HCT116 (cell line): ENCODE measurements at regions not wholly inside any gene's neighbourhood (a gene's known extent, or its start where the extent isn't known, plus 50 kb on each side); places are given as distances from the start of the nearest gene placed in this dataset.

Experiments
- ATAC-seq: fragments of 200-7000 bp; cut with Tn5 transposase; 2 replicates; pipeline ENCODE4 v1.9.1; 2020; ENCODE audit warnings: mild to moderate bottlenecking, moderate library complexity
- BruUV-seq: library from RNA; stranded (reverse); fragments of 400-500 nt; replicated peaks from 2 replicates; lab custom pipeline; 2021; lab: Mats Ljungman, UMichigan
- CTCF ChIA-PET: fragments of 300-600 bp; sonication (Branson Sonifier 250); formaldehyde crosslinking; loops from one replicate; lab custom pipeline; 2021; ENCODE audit warnings: antibody characterized with exemption; lab: Charles Lee
- POLR2A ChIA-PET: fragments of 300-600, 350-600 bp; sonication (Branson Sonifier 250); formaldehyde crosslinking; loops from one replicate; lab custom pipeline; 2021; ENCODE audit warnings: antibody characterized with exemption; lab: Charles Lee
- RAD21 ChIA-PET, 2 experiments: fragments of 300-600 bp; sonication (Branson Sonifier 250); formaldehyde crosslinking; loops; one replicate each; lab custom pipeline; 2023; ENCODE audit warnings: low total read pairs in 2 of 2; ENCODE audit not compliant: uncharacterized antibody in 2 of 2, unreplicated experiment in 2 of 2, low non-redundant PET in 1 of 2; lab: Charles Lee
- DNase-seq: peaks from one replicate; pipeline ENCODE4 v3.0.0-alpha.2; 2010; ENCODE audit warnings: low read depth, low spot score
- H2AFZ ChIP-seq: fragments of 200-600 bp; shearing (Covaris generic), sonication (generic); 2 replicates; pipeline ENCODE4 v1.6.1; 2017; ENCODE audit warnings: low read depth, mixed run types, mixed read lengths, antibody characterized with exemption, low read length; ENCODE audit not compliant: poor library complexity, severe bottlenecking
- H3K27ac ChIP-seq: 2 replicates; pipeline ENCODE4 v1.5.1; 2012; ENCODE audit warnings: low read depth, low read length
- H3K27me3 ChIP-seq: fragments of 200-600 bp; sonication (generic); 2 replicates; pipeline ENCODE4 v1.6.1; 2016; ENCODE audit warnings: mixed run types, low read length, mixed read lengths; ENCODE audit not compliant: insufficient read depth
- H3K36me3 ChIP-seq, 2 experiments: fragments of 200-500 bp in 1 of 2; fragments of 200-600 bp in 1 of 2; sonication (Bioruptor generic) in 1 of 2; sonication (generic) in 1 of 2; 2 replicates each; pipeline versions ENCODE4 v1.5.1 to v1.6.1; 2014 to 2016; ENCODE audit warnings: low read length in 2 of 2, inconsistent platforms in 1 of 2, mixed read lengths in 1 of 2, mixed run types in 1 of 2; ENCODE audit not compliant: insufficient read depth in 2 of 2, control insufficient read depth in 1 of 2
- H3K4me1 ChIP-seq, 2 experiments: fragments of 200-600 bp in 1 of 2; sonication (generic) in 1 of 2; 2 replicates each; pipeline versions ENCODE4 v1.5.1 to v1.6.1; 2012 to 2017; ENCODE audit warnings: low read length in 2 of 2, inconsistent platforms in 1 of 2, mild to moderate bottlenecking in 1 of 2, mixed read lengths in 1 of 2, mixed run types in 1 of 2, moderate library complexity in 1 of 2; ENCODE audit not compliant: insufficient read depth in 2 of 2, control insufficient read depth in 1 of 2
- H3K4me2 ChIP-seq: fragments of 200-600 bp; sonication (generic); 2 replicates; pipeline ENCODE4 v1.6.1; 2017; ENCODE audit warnings: mixed run types, low read length, mixed read lengths
- H3K4me3 ChIP-seq, 2 experiments: fragments of 200-600 bp in 1 of 2; sonication (generic) in 1 of 2; replicated peaks in 1 of 2; 2 replicates each; pipeline ENCODE4 v1.5.1; 2011 to 2016; ENCODE audit warnings: low read length in 2 of 2, control low read depth in 1 of 2, low read depth in 1 of 2, mild to moderate bottlenecking in 1 of 2, mixed read lengths in 1 of 2, mixed run types in 1 of 2
- H3K79me2 ChIP-seq: fragments of 200-600 bp; sonication (generic); 2 replicates; pipeline ENCODE4 v1.6.1; 2017; ENCODE audit warnings: mild to moderate bottlenecking, mixed run types, low read length, moderate library complexity, mixed read lengths; ENCODE audit not compliant: insufficient read depth
- H3K9ac ChIP-seq: fragments of 200-600 bp; sonication (generic); 2 replicates; pipeline ENCODE4 v1.6.1; 2016; ENCODE audit warnings: low read length, mixed read lengths
- H3K9me2 ChIP-seq: fragments of 200-600 bp; sonication (generic), shearing (Covaris generic); 2 replicates; pipeline ENCODE4 v1.6.1; 2017; ENCODE audit warnings: mixed run types, mild to moderate bottlenecking, moderate library complexity; ENCODE audit not compliant: insufficient read depth
- H3K9me3 ChIP-seq, 2 experiments: fragments of 200-500 bp in 1 of 2; fragments of 200-600 bp in 1 of 2; sonication (Bioruptor generic) in 1 of 2; sonication (generic) in 1 of 2; 2 replicates each; pipeline ENCODE4 v1.6.1; 2014 to 2017; ENCODE audit warnings: low read length in 2 of 2, mixed read lengths in 2 of 2, inconsistent platforms in 1 of 2, low read depth in 1 of 2, mild to moderate bottlenecking in 1 of 2, mixed run types in 1 of 2, moderate library complexity in 1 of 2; ENCODE audit not compliant: control insufficient read depth in 1 of 2, insufficient read depth in 1 of 2
- H4K20me1 ChIP-seq: fragments of 200-600 bp; sonication (generic), shearing (Covaris generic); 2 replicates; pipeline ENCODE4 v1.6.1; 2017; ENCODE audit warnings: mixed run types, mild to moderate bottlenecking, moderate library complexity; ENCODE audit not compliant: insufficient read depth
- ATF3 ChIP-seq: IDR thresholded peaks from 2 replicates; pipeline ENCODE4 v1.6.1; 2012
- CBX3 ChIP-seq: IDR thresholded peaks from 2 replicates; pipeline ENCODE4 v1.6.1; 2012; ENCODE audit warnings: low read depth
- CEBPB ChIP-seq: IDR thresholded peaks from 2 replicates; pipeline ENCODE4 v1.6.1; 2012; ENCODE audit warnings: low read depth
- CTCF ChIP-seq, 3 experiments: fragments of 200-600 bp in 1 of 3; sonication (generic) in 1 of 3; IDR thresholded peaks in 2 of 3; conservative IDR thresholded peaks in 1 of 3; 2 replicates each; pipeline ENCODE4 v1.5.1; 2012 to 2017; ENCODE audit warnings: low read depth in 2 of 3, low read length in 2 of 3, antibody characterized with exemption in 1 of 3, borderline replicate concordance in 1 of 3, control low read depth in 1 of 3, mild to moderate bottlenecking in 1 of 3, mixed read lengths in 1 of 3, mixed run types in 1 of 3, moderate library complexity in 1 of 3; ENCODE audit not compliant: insufficient read depth in 1 of 3
- EGR1 ChIP-seq: IDR thresholded peaks from 2 replicates; pipeline ENCODE4 v1.6.1; 2012; ENCODE audit warnings: low read depth
- EZH2 ChIP-seq: fragments of 200-600 bp; sonication (generic); IDR thresholded peaks from 2 replicates; pipeline ENCODE4 v1.6.1; 2017; ENCODE audit warnings: antibody characterized with exemption, mixed run types
- EZH2phosphoT487 ChIP-seq: fragments of 200-600 bp; IDR thresholded peaks from 2 replicates; pipeline ENCODE4 v1.6.1; 2018; ENCODE audit warnings: antibody characterized with exemption, borderline replicate concordance
- JUND ChIP-seq: IDR thresholded peaks from 2 replicates; pipeline ENCODE4 v1.6.1; 2012
- MAX ChIP-seq: IDR thresholded peaks from 2 replicates; pipeline ENCODE4 v1.6.1; 2012
- POLR2A ChIP-seq: IDR thresholded peaks from 2 replicates; pipeline ENCODE4 v1.7.0; 2011; ENCODE audit warnings: borderline replicate concordance; ENCODE audit not compliant: insufficient read depth, insufficient read length; ENCODE audit errors: extremely low read depth
- POLR2AphosphoS5 ChIP-seq: IDR thresholded peaks from 2 replicates; pipeline ENCODE4 v1.6.1; 2011; ENCODE audit warnings: mild to moderate bottlenecking, low read depth, low read length, moderate library complexity
- RAD21 ChIP-seq: IDR thresholded peaks from 2 replicates; pipeline ENCODE4 v1.6.1; 2012; ENCODE audit warnings: low read depth, mild to moderate bottlenecking
- REST ChIP-seq: IDR thresholded peaks from 2 replicates; pipeline ENCODE4 v1.6.1; 2012; ENCODE audit warnings: low read depth
- SIN3A ChIP-seq: IDR thresholded peaks from 2 replicates; pipeline ENCODE4 v1.6.1; 2012; ENCODE audit warnings: low read depth
- SRF ChIP-seq: IDR thresholded peaks from 2 replicates; pipeline ENCODE4 v1.6.1; 2012; ENCODE audit warnings: low read depth
- YY1 ChIP-seq: IDR thresholded peaks from 2 replicates; pipeline ENCODE4 v1.6.1; 2011; ENCODE audit warnings: low read length, low read depth, moderate library complexity, mild to moderate bottlenecking; ENCODE audit not compliant: insufficient replicate concordance; ENCODE audit errors: extremely low read depth
- ZBTB33 ChIP-seq: IDR thresholded peaks from 2 replicates; pipeline ENCODE4 v1.6.1; 2011; ENCODE audit warnings: mild to moderate bottlenecking, low read length, moderate library complexity; ENCODE audit not compliant: insufficient replicate concordance; ENCODE audit errors: extremely low read depth
- ZFX ChIP-seq: fragments of 450-650 bp; IDR thresholded peaks from 2 replicates; pipeline ENCODE4 v1.6.1; 2017
- ZNF274 ChIP-seq: fragments of 200-500 bp; sonication (Bioruptor generic); IDR thresholded peaks from 2 replicates; pipeline ENCODE4 v1.6.1; 2014; ENCODE audit warnings: mild to moderate bottlenecking, low read depth, low read length, inconsistent platforms
- intact Hi-C: fragments of 100-400 bp; cut with micrococcal nuclease; formaldehyde crosslinking; loops from 2 replicates; pipeline ENCODE4 v1.10.0; 2022

- TF ChIP-seq SIN3A = no peak
- TF ChIP-seq CBX3 = no peak
- no peak for TF ChIP-seq POLR2AphosphoS5
- TF ChIP-seq MAX = no peak
- no peak for TF ChIP-seq CTCF (IDR thresholded peaks at IDR 0.05 in 2 of 3, conservative IDR thresholded peaks at IDR 0.05 in 1 of 3; ENCODE audit: borderline replicate concordance in 1 of 3, insufficient read depth in 1 of 3, low read depth in 2 of 3, low read length in 2 of 3)
- TF ChIP-seq EZH2 = no peak
- TF ChIP-seq EGR1 = no peak
- TF ChIP-seq CEBPB = no peak
- TF ChIP-seq ZFX = no peak
- TF ChIP-seq SRF = no peak
- TF ChIP-seq RAD21 = no peak
- no peak for TF ChIP-seq EZH2phosphoT487
- TF ChIP-seq ZBTB33 = no peak
- TF ChIP-seq ZNF274 = no peak
- TF ChIP-seq REST = no peak
- TF ChIP-seq POLR2A = no peak
- no peak for TF ChIP-seq YY1
- TF ChIP-seq JUND = no peak
- TF ChIP-seq ATF3 = no peak
- no peaks in the 10 kb centered on the region for H3K79me2 ChIP-seq
- ChIA-PET CTCF (no interaction called here), RAD21 (no interaction called here), POLR2A (no interaction called here)
- no peak overlapping the region for H3K4me3 ChIP-seq
- H3K36me3 ChIP-seq = no peaks in the 10 kb centered on the region
- no peak for DNase-seq
- no peaks in the 10 kb centered on the region for H3K27me3 ChIP-seq
- peaks cover 3 to 39% of the 10 kb centered on the region in 2 experiments; a peak in 2 of 4 replicates for H3K9me3 ChIP-seq
- H3K4me2 ChIP-seq = no peak overlapping the region
- H3K9ac ChIP-seq = no peak overlapping the region
- no TSS peak for BruUV-seq
- no peaks in the 10 kb centered on the region for H3K4me1 ChIP-seq
- intact Hi-C loops = no loop called here
- no peak overlapping the region for H3K27ac ChIP-seq
- no peak overlapping the region for H2AFZ ChIP-seq
- no peaks in the 10 kb centered on the region for H3K9me2 ChIP-seq
- H4K20me1 ChIP-seq = no peaks in the 10 kb centered on the region
- ATAC-seq = no peak
Measured at GRCh38 chr4:57989430-57989829, 879.2 kb upstream of the IGFBP7 start.
